ENCODE measurements at regions not wholly inside any gene's neighbourhood (a gene's known extent, or its start where the extent isn't known, plus 50 kb on each side); places are given as distances from the start of the nearest gene placed in this dataset.

DNA sequence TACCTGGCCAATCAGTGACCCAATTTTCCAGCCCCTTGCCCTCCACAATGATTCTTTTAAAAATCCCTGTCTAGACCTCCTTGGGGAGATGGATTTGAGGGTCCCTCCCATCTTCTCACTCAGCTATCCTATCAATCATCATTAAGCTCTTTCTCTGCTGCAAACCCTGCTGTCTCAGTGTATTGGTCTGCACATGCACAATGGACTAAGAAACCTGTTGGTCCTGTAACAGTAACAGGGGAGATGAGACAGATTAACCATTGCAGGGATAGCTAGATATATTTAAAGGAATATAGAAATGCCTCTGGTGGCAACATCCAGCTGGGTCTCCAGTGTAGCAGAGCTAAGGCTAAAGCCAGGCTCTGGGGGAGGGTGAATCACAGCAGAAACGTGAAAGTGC, 74.6 kb upstream of the CHRNA7 start:
- TF ChIP-seq, protein P1, sequence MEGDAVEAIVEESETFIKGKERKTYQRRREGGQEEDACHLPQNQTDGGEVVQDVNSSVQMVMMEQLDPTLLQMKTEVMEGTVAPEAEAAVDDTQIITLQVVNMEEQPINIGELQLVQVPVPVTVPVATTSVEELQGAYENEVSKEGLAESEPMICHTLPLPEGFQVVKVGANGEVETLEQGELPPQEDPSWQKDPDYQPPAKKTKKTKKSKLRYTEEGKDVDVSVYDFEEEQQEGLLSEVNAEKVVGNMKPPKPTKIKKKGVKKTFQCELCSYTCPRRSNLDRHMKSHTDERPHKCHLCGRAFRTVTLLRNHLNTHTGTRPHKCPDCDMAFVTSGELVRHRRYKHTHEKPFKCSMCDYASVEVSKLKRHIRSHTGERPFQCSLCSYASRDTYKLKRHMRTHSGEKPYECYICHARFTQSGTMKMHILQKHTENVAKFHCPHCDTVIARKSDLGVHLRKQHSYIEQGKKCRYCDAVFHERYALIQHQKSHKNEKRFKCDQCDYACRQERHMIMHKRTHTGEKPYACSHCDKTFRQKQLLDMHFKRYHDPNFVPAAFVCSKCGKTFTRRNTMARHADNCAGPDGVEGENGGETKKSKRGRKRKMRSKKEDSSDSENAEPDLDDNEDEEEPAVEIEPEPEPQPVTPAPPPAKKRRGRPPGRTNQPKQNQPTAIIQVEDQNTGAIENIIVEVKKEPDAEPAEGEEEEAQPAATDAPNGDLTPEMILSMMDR (IDR thresholded peaks at IDR 0.05) = no peak
- TF ChIP-seq POLR2A (IDR thresholded peaks at IDR 0.05) (no peak), POLR2AphosphoS5 (IDR thresholded peaks at IDR 0.05) (no peak)

Data from transverse colon (tissue), 4 donors.